Stomach smooth muscle (tissue), 2 donors: ENCODE measurements at regions not wholly inside any gene's neighbourhood (a gene's known extent, or its start where the extent isn't known, plus 50 kb on each side); places are given as distances from the start of the nearest gene placed in this dataset.
"Not testable (repeated sequence)": the region's sequence is repeated elsewhere in the genome, so short reads cannot be mapped to it uniquely, and the experiment has no call there.

Source experiments
- H3K27ac ChIP-seq: one replicate; pipeline ENCODE4 v1.7.0; 2013; ENCODE audit warnings: mild to moderate bottlenecking, low read length, inconsistent platforms
- H3K27me3 ChIP-seq, 2 donors: one replicate each; pipeline ENCODE4 v1.7.0; 2013; ENCODE audit warnings: low read length in 2 of 2; ENCODE audit not compliant: insufficient read depth in 2 of 2, control insufficient read depth in 1 of 2
- H3K36me3 ChIP-seq, 2 donors: one replicate each; pipeline ENCODE4 v1.7.0; 2013; ENCODE audit warnings: low read length in 2 of 2; ENCODE audit not compliant: control insufficient read depth in 2 of 2, insufficient read depth in 2 of 2
- H3K4me1 ChIP-seq: one replicate; pipeline ENCODE4 v1.7.0; 2013; ENCODE audit warnings: low read length; ENCODE audit not compliant: control insufficient read depth, insufficient read depth
- H3K4me3 ChIP-seq, 2 donors: one replicate each; pipeline ENCODE4 v1.7.0; 2013; ENCODE audit warnings: low read length in 2 of 2
- H3K9ac ChIP-seq, 2 donors: one replicate each; pipeline ENCODE4 v1.7.0; 2013; ENCODE audit warnings: low read length in 2 of 2, mild to moderate bottlenecking in 1 of 2
- H3K9me3 ChIP-seq, 2 donors: one replicate each; pipeline ENCODE4 v1.7.0; 2013; ENCODE audit warnings: low read length in 2 of 2; ENCODE audit not compliant: control insufficient read depth in 2 of 2
- donor health status: healthy.
- donor health status: Pancreatic carcinoma.

DNA sequence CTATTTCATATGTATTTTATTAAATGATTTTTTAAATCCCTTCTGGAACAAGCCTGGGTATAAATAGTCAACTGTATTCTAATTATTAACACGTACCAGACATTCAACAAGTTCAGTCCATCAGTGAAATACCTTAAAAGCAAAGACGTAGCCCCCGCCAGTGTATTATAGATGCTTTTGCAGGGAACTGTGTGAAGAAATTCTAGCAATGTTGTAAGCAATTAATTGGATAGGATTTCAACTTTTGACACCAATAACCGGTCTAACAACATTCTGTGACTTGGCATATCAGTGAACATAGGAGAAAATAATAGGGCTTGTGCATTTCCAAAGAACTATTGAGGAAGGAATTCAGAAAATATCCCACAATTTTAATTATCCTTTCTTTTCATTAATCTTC is 67.2 kb upstream of the TGFBR2 start:
- no peaks in the 10 kb centered on the region for H3K27me3 ChIP-seq
- H3K9ac ChIP-seq: no peak overlapping the region
- H3K27ac ChIP-seq: no peak overlapping the region
- no peak overlapping the region for H3K4me3 ChIP-seq
- H3K36me3 ChIP-seq: no peaks in the 10 kb centered on the region
- H3K9me3 ChIP-seq: no peaks in the 10 kb centered on the region
- no peaks in the 10 kb centered on the region for H3K4me1 ChIP-seq

DNA sequence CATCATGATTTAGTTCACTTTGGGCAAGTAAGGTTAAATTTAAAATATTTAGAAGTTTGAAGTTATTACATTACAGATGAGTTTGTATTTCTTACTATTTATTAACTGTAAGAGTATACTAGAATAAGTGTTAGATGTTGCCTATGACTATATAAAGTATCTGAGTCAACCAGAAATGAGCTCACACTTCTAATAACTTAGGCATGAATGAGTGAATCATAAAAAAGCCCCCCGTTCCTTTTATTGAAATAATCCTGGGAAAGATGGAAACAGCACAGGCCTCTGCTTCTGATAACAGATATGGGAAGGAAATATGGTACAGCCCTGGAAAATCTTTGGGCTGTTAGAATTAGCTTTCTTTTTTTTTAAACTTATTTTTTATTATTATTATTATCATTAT is 66.6 kb upstream of the TGFBR2 start:
- Histone ChIP-seq H3K9ac (no peak overlapping the region), H3K36me3 (no peaks in the 10 kb centered on the region), H3K4me3 (no peak overlapping the region), H3K4me1 (no peaks in the 10 kb centered on the region), H3K27me3 (no peaks in the 10 kb centered on the region), H3K9me3 (no peaks in the 10 kb centered on the region), H3K27ac (no peak overlapping the region)

DNA sequence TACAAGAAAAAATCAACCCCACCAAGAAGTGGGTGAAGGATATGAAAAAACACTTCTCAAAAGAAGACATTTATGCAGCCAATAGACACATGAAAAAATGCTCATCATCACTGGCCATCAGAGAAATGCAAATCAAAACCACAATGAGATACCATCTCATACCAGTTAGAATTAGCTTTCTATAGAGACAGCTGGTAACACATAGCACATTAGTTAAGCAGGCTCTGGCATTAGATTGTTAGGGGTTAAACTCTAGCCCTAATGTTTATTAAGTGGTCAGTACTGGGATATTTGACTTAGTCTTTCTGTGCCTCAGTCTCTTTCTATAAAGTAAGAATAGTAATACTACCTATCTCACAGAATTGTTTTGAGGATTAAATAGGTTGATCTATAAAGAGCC is 65.2 kb upstream of the TGFBR2 start:
- H3K27me3 ChIP-seq, H3K36me3 ChIP-seq, H3K4me3 ChIP-seq, H3K27ac ChIP-seq, H3K9ac ChIP-seq, H3K9me3 ChIP-seq, H3K4me1 ChIP-seq: not testable (repeated sequence)

DNA sequence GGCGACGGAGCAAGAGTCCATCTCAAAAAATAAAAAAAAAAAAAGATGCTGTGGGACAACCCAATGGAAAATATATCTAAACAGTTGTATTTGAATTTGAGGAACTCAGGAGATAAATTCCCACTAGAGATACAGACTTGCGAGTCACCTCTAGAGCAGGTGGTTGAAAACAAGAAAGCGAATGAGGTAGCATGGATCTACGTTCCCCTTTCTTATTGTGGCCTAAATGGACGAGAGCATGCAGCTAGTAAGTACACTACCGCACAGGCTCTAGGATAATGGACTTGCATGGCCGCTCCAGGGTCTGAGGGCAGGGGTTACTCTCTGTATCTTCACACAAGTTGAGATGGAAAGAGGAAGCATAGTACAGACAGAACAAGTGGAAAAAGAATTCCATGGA is 63.5 kb upstream of the TGFBR2 start:
- Histone ChIP-seq H3K27me3 (no peaks in the 10 kb centered on the region), H3K36me3 (no peaks in the 10 kb centered on the region), H3K4me3 (no peak overlapping the region), H3K27ac (no peak overlapping the region), H3K9ac (no peak overlapping the region), H3K4me1 (no peaks in the 10 kb centered on the region), H3K9me3 (no peaks in the 10 kb centered on the region)

DNA sequence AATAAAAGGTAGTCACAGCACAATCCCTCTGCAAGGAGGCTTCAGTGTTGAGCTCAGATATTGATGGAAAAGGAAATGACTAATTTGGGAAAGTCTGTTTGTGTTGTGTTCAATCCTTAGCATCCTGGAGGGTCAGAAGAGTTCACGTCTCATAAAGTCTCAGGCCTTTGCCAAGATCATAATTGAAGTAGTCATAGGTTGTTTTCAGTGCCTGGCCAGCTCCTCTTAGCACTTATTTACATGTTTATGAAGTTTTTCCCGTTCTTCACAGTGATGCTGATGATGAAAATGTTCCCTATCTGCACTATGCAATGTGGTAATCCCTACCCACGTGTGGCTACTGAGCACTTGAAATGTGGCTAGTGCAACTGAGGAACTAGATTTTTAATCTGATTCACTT is 61.6 kb upstream of the TGFBR2 start:
- no peak overlapping the region for H3K9ac ChIP-seq
- H3K27ac ChIP-seq: no peak overlapping the region
- no peaks in the 10 kb centered on the region for H3K27me3 ChIP-seq
- no peaks in the 10 kb centered on the region for H3K4me1 ChIP-seq
- no peak overlapping the region for H3K4me3 ChIP-seq
- no peaks in the 10 kb centered on the region for H3K9me3 ChIP-seq
- no peaks in the 10 kb centered on the region for H3K36me3 ChIP-seq

DNA sequence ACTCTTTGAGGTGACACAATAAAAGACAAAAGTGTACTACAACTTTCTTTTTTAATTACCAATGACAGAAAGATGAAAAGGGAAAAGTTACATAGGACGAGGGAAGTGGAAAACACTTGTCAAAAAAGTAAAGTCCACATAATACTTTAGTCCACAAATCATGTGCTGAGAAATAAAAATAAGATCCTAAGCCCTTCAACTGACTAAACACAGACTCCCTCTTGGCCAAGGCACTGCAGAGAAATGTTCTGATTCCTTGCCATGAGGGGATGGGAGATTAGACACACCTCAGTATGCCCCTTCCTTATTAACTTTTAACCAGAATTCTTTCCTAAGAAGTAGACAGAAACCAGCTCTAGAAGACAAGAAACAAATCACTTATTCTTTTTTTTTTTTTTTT is 59.5 kb upstream of the TGFBR2 start:
- Histone ChIP-seq H3K27me3 (no peaks in the 10 kb centered on the region), H3K27ac (no peak overlapping the region), H3K4me1 (no peaks in the 10 kb centered on the region), H3K9ac (no peak overlapping the region), H3K36me3 (no peaks in the 10 kb centered on the region), H3K4me3 (no peak overlapping the region), H3K9me3 (no peaks in the 10 kb centered on the region)

DNA sequence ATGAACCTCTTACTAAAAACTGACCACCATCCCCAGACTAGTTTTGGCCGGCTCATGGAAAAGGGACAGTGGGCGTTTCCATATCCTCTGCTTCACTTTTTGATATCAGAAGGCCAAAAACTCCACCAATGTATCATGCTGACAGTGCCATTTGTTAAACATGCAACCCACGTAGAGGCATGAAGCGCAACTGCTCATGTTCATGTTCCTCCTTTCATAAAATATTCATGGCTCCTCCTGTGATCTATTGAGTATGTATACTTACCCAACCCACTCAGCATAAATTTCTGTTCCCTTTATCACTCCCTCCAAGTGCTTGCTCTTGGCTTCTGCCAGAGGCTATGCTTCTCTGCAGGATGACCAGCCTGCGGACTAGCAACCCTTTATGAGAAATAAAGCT is 58.7 kb upstream of the TGFBR2 start:
- Histone ChIP-seq H3K27ac (no peak overlapping the region), H3K4me1 (no peaks in the 10 kb centered on the region), H3K4me3 (no peak overlapping the region), H3K9ac (no peak overlapping the region), H3K9me3 (no peaks in the 10 kb centered on the region), H3K36me3 (no peaks in the 10 kb centered on the region), H3K27me3 (no peaks in the 10 kb centered on the region)

DNA sequence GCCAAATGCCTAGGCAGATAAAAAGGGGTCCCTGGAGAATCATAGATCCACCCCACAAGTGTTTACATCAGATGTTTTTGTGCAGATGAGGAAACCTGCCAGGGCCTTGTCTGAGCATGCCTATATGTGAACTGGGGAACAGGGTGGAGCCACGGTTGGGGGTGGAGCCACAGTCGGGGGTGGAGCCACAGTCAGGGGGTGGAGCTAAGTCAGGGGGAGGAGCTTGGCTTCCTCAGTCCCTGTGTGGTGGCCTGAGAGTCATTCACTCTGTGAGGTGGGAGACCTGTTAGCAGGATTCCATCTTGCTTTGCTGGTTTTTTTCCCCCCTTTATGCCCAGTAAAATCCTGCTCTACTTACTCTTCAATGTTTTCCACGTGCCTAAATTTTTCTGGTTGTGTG is 57.8 kb upstream of the TGFBR2 start:
- no peak overlapping the region for H3K27ac ChIP-seq
- H3K9ac ChIP-seq: no peak overlapping the region

DNA sequence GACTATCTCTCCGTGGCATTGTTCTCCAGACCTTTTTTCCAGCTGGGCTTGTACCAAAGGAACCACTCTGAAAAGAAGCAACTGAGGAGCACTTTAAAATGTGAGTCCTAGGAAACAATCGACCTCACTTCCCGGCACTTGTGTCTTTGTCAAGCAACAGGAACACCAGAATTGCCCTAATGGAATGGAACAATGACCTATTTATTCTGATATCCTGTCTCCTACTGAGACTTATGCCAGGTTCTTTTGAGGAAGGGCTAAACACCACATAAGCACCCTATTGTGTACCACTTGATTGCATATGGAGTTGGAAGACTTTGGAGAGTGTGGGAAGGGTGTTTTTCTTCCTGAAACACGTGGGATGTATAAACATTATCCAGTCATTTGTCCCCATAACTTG is 56.8 kb upstream of the TGFBR2 start:
- no peaks in the 10 kb centered on the region for H3K27me3 ChIP-seq
- no peaks in the 10 kb centered on the region for H3K4me1 ChIP-seq
- no peak overlapping the region for H3K9ac ChIP-seq
- H3K27ac ChIP-seq: no peak overlapping the region
- no peaks in the 10 kb centered on the region for H3K9me3 ChIP-seq
- H3K4me3 ChIP-seq: no peak overlapping the region
- no peaks in the 10 kb centered on the region for H3K36me3 ChIP-seq

More for the DNA sequence above, 57.8 kb upstream of the TGFBR2 start:
- H3K4me3 ChIP-seq: no peak overlapping the region
- H3K9me3 ChIP-seq: no peaks in the 10 kb centered on the region
- H3K36me3 ChIP-seq: no peaks in the 10 kb centered on the region
- no peaks in the 10 kb centered on the region for H3K4me1 ChIP-seq
- no peaks in the 10 kb centered on the region for H3K27me3 ChIP-seq

DNA sequence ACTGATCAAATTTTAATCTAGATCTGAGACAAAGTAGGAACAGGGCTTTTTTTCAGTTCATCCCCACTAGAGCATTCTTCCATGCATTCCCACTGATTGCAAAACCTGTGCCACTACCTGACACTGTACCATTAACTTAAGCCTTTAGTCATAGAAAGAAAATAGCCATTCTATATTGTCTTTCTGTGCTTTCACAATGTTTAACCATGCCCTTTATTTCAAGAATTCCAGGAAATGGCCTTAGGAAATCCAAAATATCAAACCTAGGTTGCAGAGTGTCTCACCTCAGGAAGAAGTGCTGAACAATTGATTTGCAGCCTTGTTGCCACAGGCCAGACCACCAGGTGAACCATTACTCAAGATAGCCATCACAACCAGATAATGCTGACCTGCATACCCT is 56.2 kb upstream of the TGFBR2 start:
- Histone ChIP-seq H3K4me3 (no peak overlapping the region), H3K4me1 (no peaks in the 10 kb centered on the region), H3K9ac (no peak overlapping the region), H3K9me3 (no peaks in the 10 kb centered on the region), H3K36me3 (no peaks in the 10 kb centered on the region), H3K27ac (no peak overlapping the region), H3K27me3 (no peaks in the 10 kb centered on the region)

DNA sequence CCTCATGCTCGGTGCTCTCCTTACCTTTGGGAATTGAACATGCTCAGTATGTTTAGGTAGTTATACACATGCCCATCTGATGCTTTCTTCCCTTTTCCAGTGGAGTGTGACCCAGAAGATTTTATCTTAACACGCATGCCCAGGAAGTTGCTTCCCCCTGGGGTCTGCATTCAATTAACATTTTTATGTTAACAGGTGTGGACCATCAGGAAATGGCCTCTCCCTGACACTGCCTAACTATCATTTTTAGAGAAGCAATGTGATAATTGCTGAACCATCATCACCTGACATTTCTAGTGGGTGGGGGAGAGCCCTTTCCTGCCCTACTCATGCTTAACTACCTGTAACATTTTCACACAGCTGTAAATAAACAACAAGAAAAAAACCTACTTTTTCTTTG is 55.1 kb upstream of the TGFBR2 start:
- Histone ChIP-seq H3K4me3 (no peak overlapping the region), H3K27me3 (no peaks in the 10 kb centered on the region), H3K36me3 (no peaks in the 10 kb centered on the region)

DNA sequence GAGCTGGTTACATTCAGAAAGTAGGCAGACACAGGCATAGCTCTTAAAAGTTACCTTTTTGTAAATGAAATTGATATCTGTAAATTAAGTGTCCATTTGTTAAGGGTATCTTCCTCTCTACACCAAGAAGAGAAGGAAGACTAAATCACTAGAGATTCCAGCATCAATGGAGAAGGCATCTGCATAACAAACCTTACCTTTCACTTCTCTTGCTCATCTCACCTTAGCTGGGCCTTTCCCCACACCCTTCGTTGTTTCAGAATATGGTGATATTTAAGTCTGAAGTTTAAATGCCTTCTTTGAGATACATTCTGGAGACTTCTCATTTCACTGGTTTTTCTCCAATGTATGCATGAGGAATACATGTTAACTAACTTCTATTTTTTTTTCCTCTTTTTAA is 54.5 kb upstream of the TGFBR2 start:
- Histone ChIP-seq H3K9me3 (no peaks in the 10 kb centered on the region), H3K4me3 (no peak overlapping the region), H3K27me3 (no peaks in the 10 kb centered on the region), H3K4me1 (no peaks in the 10 kb centered on the region), H3K27ac (no peak overlapping the region), H3K36me3 (no peaks in the 10 kb centered on the region), H3K9ac (no peak overlapping the region)

More for the DNA sequence above, 55.1 kb upstream of the TGFBR2 start:
- no peaks in the 10 kb centered on the region for H3K9me3 ChIP-seq
- H3K4me1 ChIP-seq: no peaks in the 10 kb centered on the region
- H3K27ac ChIP-seq: no peak overlapping the region
- no peak overlapping the region for H3K9ac ChIP-seq
